NB4 (cell line): ENCODE measurements at regions not wholly inside any gene's neighbourhood (a gene's known extent, or its start where the extent isn't known, plus 50 kb on each side); places are given as distances from the start of the nearest gene placed in this dataset.

Source experiments
- POLR2A ChIP-seq: IDR thresholded peaks from 2 replicates; pipeline ENCODE4 v1.6.1; 2011; ENCODE audit warnings: mild to moderate bottlenecking; ENCODE audit not compliant: insufficient read length; ENCODE audit errors: extremely low read depth
- TF ChIP-seq, protein P1 (sequence below): IDR thresholded peaks from one replicate; pipeline ENCODE4 v1.5.1; 2012; ENCODE audit warnings: low read depth, low read length

DNA sequence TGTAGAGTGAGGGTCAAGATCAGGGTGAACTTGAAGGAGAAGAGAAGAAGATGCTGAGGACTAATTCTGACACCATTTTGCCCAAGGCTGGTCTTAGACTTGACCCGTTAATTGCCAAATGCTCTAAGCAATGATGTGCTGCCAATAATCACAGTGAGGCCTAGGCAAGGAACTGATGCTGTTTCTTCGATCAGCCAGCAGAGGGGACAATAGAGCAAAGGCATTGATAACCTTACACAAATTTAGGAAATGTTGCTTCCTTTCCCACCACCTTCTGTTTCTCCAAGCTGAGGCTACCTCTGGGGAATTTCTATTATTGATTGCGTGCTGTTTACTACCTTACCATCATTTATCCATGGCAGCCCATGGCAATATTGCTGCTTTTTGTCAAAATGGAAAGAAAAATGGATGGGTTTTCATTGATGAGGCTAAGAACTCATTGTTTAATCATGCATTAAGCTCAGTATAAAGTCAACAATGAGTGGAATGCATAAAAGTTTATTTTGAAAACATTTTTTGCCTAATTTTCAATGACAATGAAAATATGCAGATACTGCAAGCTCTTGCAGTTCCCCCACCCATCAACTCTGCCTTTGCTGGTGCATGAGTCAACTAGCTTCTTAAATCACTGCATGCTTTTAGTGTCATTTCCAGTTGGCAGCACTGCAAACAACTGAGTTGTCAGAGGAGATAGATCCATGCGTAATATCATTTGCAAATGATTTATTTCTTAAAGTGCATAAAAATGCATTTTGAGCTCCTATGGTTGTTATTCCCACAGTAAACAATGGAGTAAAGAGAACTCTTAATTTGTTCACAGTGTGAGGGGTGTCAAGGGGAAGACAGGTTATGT, 116.4 kb upstream of the NYAP2 start:
- TF ChIP-seq, protein P1, sequence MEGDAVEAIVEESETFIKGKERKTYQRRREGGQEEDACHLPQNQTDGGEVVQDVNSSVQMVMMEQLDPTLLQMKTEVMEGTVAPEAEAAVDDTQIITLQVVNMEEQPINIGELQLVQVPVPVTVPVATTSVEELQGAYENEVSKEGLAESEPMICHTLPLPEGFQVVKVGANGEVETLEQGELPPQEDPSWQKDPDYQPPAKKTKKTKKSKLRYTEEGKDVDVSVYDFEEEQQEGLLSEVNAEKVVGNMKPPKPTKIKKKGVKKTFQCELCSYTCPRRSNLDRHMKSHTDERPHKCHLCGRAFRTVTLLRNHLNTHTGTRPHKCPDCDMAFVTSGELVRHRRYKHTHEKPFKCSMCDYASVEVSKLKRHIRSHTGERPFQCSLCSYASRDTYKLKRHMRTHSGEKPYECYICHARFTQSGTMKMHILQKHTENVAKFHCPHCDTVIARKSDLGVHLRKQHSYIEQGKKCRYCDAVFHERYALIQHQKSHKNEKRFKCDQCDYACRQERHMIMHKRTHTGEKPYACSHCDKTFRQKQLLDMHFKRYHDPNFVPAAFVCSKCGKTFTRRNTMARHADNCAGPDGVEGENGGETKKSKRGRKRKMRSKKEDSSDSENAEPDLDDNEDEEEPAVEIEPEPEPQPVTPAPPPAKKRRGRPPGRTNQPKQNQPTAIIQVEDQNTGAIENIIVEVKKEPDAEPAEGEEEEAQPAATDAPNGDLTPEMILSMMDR = peak; percentile 77
- TF ChIP-seq POLR2A = no peak
